ENCODE measurements at regions not wholly inside any gene's neighbourhood (a gene's known extent, or its start where the extent isn't known, plus 50 kb on each side); places are given as distances from the start of the nearest gene placed in this dataset.

GRCh38 chr13:66216728-66217127 is 1013.4 kb downstream of the PCDH9 start:
- TF ChIP-seq CEBPB (IDR thresholded peaks at IDR 0.05) (no peak), TEAD4 (IDR thresholded peaks at IDR 0.05) (no peak), EP300 (IDR thresholded peaks at IDR 0.05; ENCODE audit: borderline replicate concordance) (no peak), MAX (IDR thresholded peaks at IDR 0.05) (no peak), FOXM1 (IDR thresholded peaks at IDR 0.05; ENCODE audit: borderline replicate concordance, low read depth) (no peak)
- TF ChIP-seq, protein P1, sequence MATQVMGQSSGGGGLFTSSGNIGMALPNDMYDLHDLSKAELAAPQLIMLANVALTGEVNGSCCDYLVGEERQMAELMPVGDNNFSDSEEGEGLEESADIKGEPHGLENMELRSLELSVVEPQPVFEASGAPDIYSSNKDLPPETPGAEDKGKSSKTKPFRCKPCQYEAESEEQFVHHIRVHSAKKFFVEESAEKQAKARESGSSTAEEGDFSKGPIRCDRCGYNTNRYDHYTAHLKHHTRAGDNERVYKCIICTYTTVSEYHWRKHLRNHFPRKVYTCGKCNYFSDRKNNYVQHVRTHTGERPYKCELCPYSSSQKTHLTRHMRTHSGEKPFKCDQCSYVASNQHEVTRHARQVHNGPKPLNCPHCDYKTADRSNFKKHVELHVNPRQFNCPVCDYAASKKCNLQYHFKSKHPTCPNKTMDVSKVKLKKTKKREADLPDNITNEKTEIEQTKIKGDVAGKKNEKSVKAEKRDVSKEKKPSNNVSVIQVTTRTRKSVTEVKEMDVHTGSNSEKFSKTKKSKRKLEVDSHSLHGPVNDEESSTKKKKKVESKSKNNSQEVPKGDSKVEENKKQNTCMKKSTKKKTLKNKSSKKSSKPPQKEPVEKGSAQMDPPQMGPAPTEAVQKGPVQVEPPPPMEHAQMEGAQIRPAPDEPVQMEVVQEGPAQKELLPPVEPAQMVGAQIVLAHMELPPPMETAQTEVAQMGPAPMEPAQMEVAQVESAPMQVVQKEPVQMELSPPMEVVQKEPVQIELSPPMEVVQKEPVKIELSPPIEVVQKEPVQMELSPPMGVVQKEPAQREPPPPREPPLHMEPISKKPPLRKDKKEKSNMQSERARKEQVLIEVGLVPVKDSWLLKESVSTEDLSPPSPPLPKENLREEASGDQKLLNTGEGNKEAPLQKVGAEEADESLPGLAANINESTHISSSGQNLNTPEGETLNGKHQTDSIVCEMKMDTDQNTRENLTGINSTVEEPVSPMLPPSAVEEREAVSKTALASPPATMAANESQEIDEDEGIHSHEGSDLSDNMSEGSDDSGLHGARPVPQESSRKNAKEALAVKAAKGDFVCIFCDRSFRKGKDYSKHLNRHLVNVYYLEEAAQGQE (IDR thresholded peaks at IDR 0.05; ENCODE audit: low read depth): no peak
